ENCODE measurements at regions not wholly inside any gene's neighbourhood (a gene's known extent, or its start where the extent isn't known, plus 50 kb on each side); places are given as distances from the start of the nearest gene placed in this dataset.
A peak's percentile ranks its signal among the peaks of the same experiment; 100 is the strongest.

- no peak overlapping the region for H3K4me3 ChIP-seq (ENCODE audit: low read depth, low read length)
- DNase-seq (ENCODE audit: low read depth): no peak
Measured at GRCh38 chrX:10074241-10074941, 82.4 kb upstream of the CLCN4 start.

- H3K4me3 ChIP-seq (ENCODE audit: low read depth, low read length): no peak overlapping the region
- DNase-seq (ENCODE audit: low read depth): no peak
Measured at GRCh38 chrX:10076765-10077164, 80.0 kb upstream of the CLCN4 start.

GRCh38 chrX:10077425-10078188 lies 79.2 kb upstream of the CLCN4 start:
- DNase-seq (ENCODE audit: low read depth): peak; percentile 13
- H3K4me3 ChIP-seq (ENCODE audit: low read depth, low read length): no peak overlapping the region

GRCh38 chrX:10078266-10078665 lies 78.5 kb upstream of the CLCN4 start:
- DNase-seq (ENCODE audit: low read depth): no peak
- no peak overlapping the region for H3K4me3 ChIP-seq (ENCODE audit: low read depth, low read length)

GRCh38 chrX:10079231-10079630 lies 77.5 kb upstream of the CLCN4 start:
- H3K4me3 ChIP-seq (ENCODE audit: low read depth, low read length): no peak overlapping the region
- no peak for DNase-seq (ENCODE audit: low read depth)

GRCh38 chrX:10083809-10084208 lies 73.0 kb upstream of the CLCN4 start:
- no peak overlapping the region for H3K4me3 ChIP-seq (ENCODE audit: low read depth, low read length)
- no peak for DNase-seq (ENCODE audit: low read depth)

GRCh38 chrX:10085223-10085622 lies 71.6 kb upstream of the CLCN4 start:
- H3K4me3 ChIP-seq (ENCODE audit: low read depth, low read length): no peak overlapping the region
- no peak for DNase-seq (ENCODE audit: low read depth)

GRCh38 chrX:10086676-10087075 lies 70.1 kb upstream of the CLCN4 start:
- DNase-seq (ENCODE audit: low read depth): no peak
- no peak overlapping the region for H3K4me3 ChIP-seq (ENCODE audit: low read depth, low read length)

GRCh38 chrX:10087391-10087790 lies 69.4 kb upstream of the CLCN4 start:
- no peak for DNase-seq (ENCODE audit: low read depth)
- no peak overlapping the region for H3K4me3 ChIP-seq (ENCODE audit: low read depth, low read length)

GRCh38 chrX:10089378-10089795 lies 67.4 kb upstream of the CLCN4 start:
- H3K4me3 ChIP-seq (ENCODE audit: low read depth, low read length): no peak overlapping the region
- no peak for DNase-seq (ENCODE audit: low read depth)

- no peak for DNase-seq (ENCODE audit: low read depth)
- H3K4me3 ChIP-seq (ENCODE audit: low read depth, low read length): no peak overlapping the region
Measured at GRCh38 chrX:10090319-10090718, 66.5 kb upstream of the CLCN4 start.

GRCh38 chrX:10095246-10095645 lies 61.5 kb upstream of the CLCN4 start:
- no peak for DNase-seq (ENCODE audit: low read depth)
- no peak overlapping the region for H3K4me3 ChIP-seq (ENCODE audit: low read depth, low read length)

GRCh38 chrX:10095698-10096432 lies 60.9 kb upstream of the CLCN4 start:
- DNase-seq (ENCODE audit: low read depth): no peak
- H3K4me3 ChIP-seq (ENCODE audit: low read depth, low read length): no peak overlapping the region

- no peak for DNase-seq (ENCODE audit: low read depth)
- H3K4me3 ChIP-seq (ENCODE audit: low read depth, low read length): no peak overlapping the region
Measured at GRCh38 chrX:10098270-10098713, 58.5 kb upstream of the CLCN4 start.

GRCh38 chrX:10099411-10099810 lies 57.4 kb upstream of the CLCN4 start:
- no peak overlapping the region for H3K4me3 ChIP-seq (ENCODE audit: low read depth, low read length)
- DNase-seq (ENCODE audit: low read depth): no peak

- H3K4me3 ChIP-seq (ENCODE audit: low read depth, low read length): no peak overlapping the region
- DNase-seq (ENCODE audit: low read depth): no peak
Measured at GRCh38 chrX:10101269-10101668, 55.5 kb upstream of the CLCN4 start.

GRCh38 chrX:10102046-10102704 lies 54.6 kb upstream of the CLCN4 start:
- DNase-seq (ENCODE audit: low read depth): no peak

GRCh38 chrX:10103023-10103422 lies 53.8 kb upstream of the CLCN4 start:
- H3K4me3 ChIP-seq (ENCODE audit: low read depth, low read length): no peak overlapping the region
- no peak for DNase-seq (ENCODE audit: low read depth)

More at GRCh38 chrX:10102046-10102704, 54.6 kb upstream of the CLCN4 start:
- H3K4me3 ChIP-seq (ENCODE audit: low read depth, low read length): no peak overlapping the region

- H3K4me3 ChIP-seq (ENCODE audit: low read depth, low read length): no peak overlapping the region
- DNase-seq (ENCODE audit: low read depth): peak; percentile 4
Measured at GRCh38 chrX:10104958-10105658, 51.7 kb upstream of the CLCN4 start.
